ENCODE measurements at regions not wholly inside any gene's neighbourhood (a gene's known extent, or its start where the extent isn't known, plus 50 kb on each side); places are given as distances from the start of the nearest gene placed in this dataset.

- no peaks in the 10 kb centered on the region for H3K27me3 Mint-ChIP-seq
- H3K36me3 Mint-ChIP-seq = no peaks in the 10 kb centered on the region
- H3K4me1 Mint-ChIP-seq = no peaks in the 10 kb centered on the region
- no peak overlapping the region for H3K27ac Mint-ChIP-seq
- H3K4me3 Mint-ChIP-seq = no peak overlapping the region
- peaks cover 3 to 19% (median 8%) of the 10 kb centered on the region in 3 donors for H3K9me3 Mint-ChIP-seq
These were observed 185.2 kb downstream of the HGF start for GRCh38 chr7:81584667-81585066.

GRCh38 chr7:81583882-81584533 is 185.8 kb downstream of the HGF start:
- Mint-ChIP-seq H3K36me3 (no peaks in the 10 kb centered on the region), H3K27me3 (no peaks in the 10 kb centered on the region), H3K9me3 (peaks cover 4 to 19% (median 9%) of the 10 kb centered on the region in 3 donors), H3K4me1 (no peaks in the 10 kb centered on the region), H3K4me3 (no peak overlapping the region), H3K27ac (no peak overlapping the region)

- Mint-ChIP-seq H3K27me3 (no peaks in the 10 kb centered on the region), H3K4me1 (no peaks in the 10 kb centered on the region), H3K27ac (no peak overlapping the region), H3K36me3 (no peaks in the 10 kb centered on the region), H3K4me3 (no peak overlapping the region), H3K9me3 (peaks cover 2 to 19% (median 9%) of the 10 kb centered on the region in 3 donors)
These were observed 186.8 kb downstream of the HGF start for GRCh38 chr7:81583090-81583489.

GRCh38 chr7:81577642-81578340 is 192.1 kb downstream of the HGF start:
- Mint-ChIP-seq H3K4me3 (no peak overlapping the region), H3K36me3 (no peaks in the 10 kb centered on the region), H3K9me3 (peaks cover 2 to 5% (median 4%) of the 10 kb centered on the region in 3 donors), H3K27ac (peak overlapping the region in 1 of 3 donors; percentile 41), H3K27me3 (no peaks in the 10 kb centered on the region), H3K4me1 (no peaks in the 10 kb centered on the region)

- H3K27ac Mint-ChIP-seq = no peak overlapping the region
- H3K4me3 Mint-ChIP-seq = no peak overlapping the region
- no peaks in the 10 kb centered on the region for H3K27me3 Mint-ChIP-seq
- no peaks in the 10 kb centered on the region for H3K36me3 Mint-ChIP-seq
- peaks cover 2 to 6% (median 6%) of the 10 kb centered on the region in 3 donors for H3K9me3 Mint-ChIP-seq
- no peaks in the 10 kb centered on the region for H3K4me1 Mint-ChIP-seq
These were observed 195.0 kb downstream of the HGF start for GRCh38 chr7:81574723-81575326.

GRCh38 chr7:81573932-81574331 is 195.9 kb downstream of the HGF start:
- Mint-ChIP-seq H3K9me3 (peaks cover 0 to 6% (median 4%) of the 10 kb centered on the region in 3 donors), H3K27me3 (no peaks in the 10 kb centered on the region), H3K4me1 (no peaks in the 10 kb centered on the region)

GRCh38 chr7:81573128-81573527 is 196.7 kb downstream of the HGF start:
- no peaks in the 10 kb centered on the region for H3K4me1 Mint-ChIP-seq
- peaks cover 0 to 6% (median 4%) of the 10 kb centered on the region in 3 donors for H3K9me3 Mint-ChIP-seq
- no peak overlapping the region for H3K4me3 Mint-ChIP-seq
- no peak overlapping the region for H3K27ac Mint-ChIP-seq
- no peaks in the 10 kb centered on the region for H3K36me3 Mint-ChIP-seq
- H3K27me3 Mint-ChIP-seq = no peaks in the 10 kb centered on the region

More at GRCh38 chr7:81573932-81574331, 195.9 kb downstream of the HGF start:
- H3K27ac Mint-ChIP-seq = no peak overlapping the region
- no peaks in the 10 kb centered on the region for H3K36me3 Mint-ChIP-seq
- no peak overlapping the region for H3K4me3 Mint-ChIP-seq

GRCh38 chr7:81562581-81562980 is 207.3 kb downstream of the HGF start:
- Mint-ChIP-seq H3K9me3 (peaks cover 2 to 15% (median 4%) of the 10 kb centered on the region in 3 donors), H3K27ac (no peak overlapping the region), H3K4me3 (no peak overlapping the region), H3K36me3 (no peaks in the 10 kb centered on the region), H3K4me1 (no peaks in the 10 kb centered on the region), H3K27me3 (no peaks in the 10 kb centered on the region)

GRCh38 chr7:81560708-81561107 is 209.1 kb downstream of the HGF start:
- H3K36me3 Mint-ChIP-seq = no peaks in the 10 kb centered on the region
- no peaks in the 10 kb centered on the region for H3K27me3 Mint-ChIP-seq
- peaks cover 0 to 24% (median 2%) of the 10 kb centered on the region in 3 donors for H3K9me3 Mint-ChIP-seq
- H3K4me1 Mint-ChIP-seq = no peaks in the 10 kb centered on the region
- no peak overlapping the region for H3K4me3 Mint-ChIP-seq
- H3K27ac Mint-ChIP-seq = no peak overlapping the region

GRCh38 chr7:81549484-81550016 is 220.3 kb downstream of the HGF start:
- Mint-ChIP-seq H3K4me1 (no peaks in the 10 kb centered on the region), H3K4me3 (no peak overlapping the region), H3K27ac (no peak overlapping the region), H3K27me3 (no peaks in the 10 kb centered on the region), H3K36me3 (no peaks in the 10 kb centered on the region), H3K9me3 (peaks cover 1 to 5% (median 3%) of the 10 kb centered on the region in 3 donors)

GRCh38 chr7:81534996-81535395 is 234.9 kb downstream of the HGF start:
- no peak overlapping the region for H3K4me3 Mint-ChIP-seq
- no peak overlapping the region for H3K27ac Mint-ChIP-seq
- peaks cover 0 to 12% (median 8%) of the 10 kb centered on the region in 3 donors for H3K9me3 Mint-ChIP-seq
- H3K36me3 Mint-ChIP-seq = no peaks in the 10 kb centered on the region
- no peaks in the 10 kb centered on the region for H3K27me3 Mint-ChIP-seq
- H3K4me1 Mint-ChIP-seq = no peaks in the 10 kb centered on the region

- Mint-ChIP-seq H3K9me3 (peaks cover 0 to 12% (median 8%) of the 10 kb centered on the region in 3 donors), H3K4me3 (no peak overlapping the region), H3K36me3 (no peaks in the 10 kb centered on the region), H3K27me3 (no peaks in the 10 kb centered on the region), H3K27ac (no peak overlapping the region), H3K4me1 (no peaks in the 10 kb centered on the region)
These were observed 235.4 kb downstream of the HGF start for GRCh38 chr7:81534446-81534845.

GRCh38 chr7:81533931-81534330 is 235.9 kb downstream of the HGF start:
- Mint-ChIP-seq H3K36me3 (no peaks in the 10 kb centered on the region), H3K9me3 (peaks cover 0 to 12% (median 8%) of the 10 kb centered on the region in 3 donors), H3K4me3 (no peak overlapping the region), H3K27ac (no peak overlapping the region), H3K4me1 (no peaks in the 10 kb centered on the region), H3K27me3 (no peaks in the 10 kb centered on the region)

- Mint-ChIP-seq H3K36me3 (no peaks in the 10 kb centered on the region), H3K9me3 (peaks cover 0 to 11% (median 8%) of the 10 kb centered on the region in 3 donors), H3K4me3 (no peak overlapping the region), H3K4me1 (no peaks in the 10 kb centered on the region), H3K27ac (no peak overlapping the region), H3K27me3 (no peaks in the 10 kb centered on the region)
These were observed 236.4 kb downstream of the HGF start for GRCh38 chr7:81533426-81533825.

GRCh38 chr7:81529785-81530184 is 240.1 kb downstream of the HGF start:
- H3K4me1 Mint-ChIP-seq = no peaks in the 10 kb centered on the region

More at GRCh38 chr7:81529785-81530184, 240.1 kb downstream of the HGF start:
- Mint-ChIP-seq H3K4me3 (no peak overlapping the region), H3K27ac (no peak overlapping the region), H3K9me3 (peaks cover 0 to 6% (median under 1%) of the 10 kb centered on the region in 3 donors), H3K27me3 (no peaks in the 10 kb centered on the region), H3K36me3 (no peaks in the 10 kb centered on the region)

Data from IgD-negative memory B cell (primary cell).